ENCODE measurements at regions not wholly inside any gene's neighbourhood (a gene's known extent, or its start where the extent isn't known, plus 50 kb on each side); places are given as distances from the start of the nearest gene placed in this dataset.
"Not testable (repeated sequence)": the region's sequence is repeated elsewhere in the genome, so short reads cannot be mapped to it uniquely, and the experiment has no call there.

- H3K4me3 Mint-ChIP-seq: no peak overlapping the region
- DNase-seq: no peak
- no peaks in the 10 kb centered on the region for H3K4me1 Mint-ChIP-seq
- peaks cover 31% of the 10 kb centered on the region for H3K27me3 Mint-ChIP-seq
- no peaks in the 10 kb centered on the region for H3K36me3 Mint-ChIP-seq
- no peaks in the 10 kb centered on the region for H3K9me3 Mint-ChIP-seq
- H3K27ac Mint-ChIP-seq: no peak overlapping the region
These were observed 122.8 kb upstream of the PHACTR3 start for GRCh38 chr20:59481477-59482018.

- Mint-ChIP-seq H3K4me3 (no peak overlapping the region), H3K27me3 (peaks cover 31% of the 10 kb centered on the region), H3K36me3 (no peaks in the 10 kb centered on the region), H3K4me1 (no peaks in the 10 kb centered on the region), H3K9me3 (no peaks in the 10 kb centered on the region), H3K27ac (no peak overlapping the region)
- no peak for DNase-seq
These were observed 121.8 kb upstream of the PHACTR3 start for GRCh38 chr20:59482351-59483187.

GRCh38 chr20:59483481-59483880 is 120.9 kb upstream of the PHACTR3 start:
- no peak for DNase-seq
- H3K27ac Mint-ChIP-seq: no peak overlapping the region
- no peaks in the 10 kb centered on the region for H3K36me3 Mint-ChIP-seq
- peaks cover 31% of the 10 kb centered on the region for H3K27me3 Mint-ChIP-seq
- H3K4me3 Mint-ChIP-seq: no peak overlapping the region
- H3K4me1 Mint-ChIP-seq: no peaks in the 10 kb centered on the region
- no peaks in the 10 kb centered on the region for H3K9me3 Mint-ChIP-seq

- DNase-seq: no peak
- Mint-ChIP-seq H3K4me3 (no peak overlapping the region), H3K27ac (no peak overlapping the region), H3K27me3 (peaks cover 31% of the 10 kb centered on the region), H3K36me3 (no peaks in the 10 kb centered on the region), H3K9me3 (no peaks in the 10 kb centered on the region), H3K4me1 (no peaks in the 10 kb centered on the region)
These were observed 120.1 kb upstream of the PHACTR3 start for GRCh38 chr20:59484228-59484627.

- H3K4me1 Mint-ChIP-seq: no peaks in the 10 kb centered on the region
These were observed 118.5 kb upstream of the PHACTR3 start for GRCh38 chr20:59485576-59486454.

GRCh38 chr20:59488459-59488858 is 115.9 kb upstream of the PHACTR3 start:
- DNase-seq, H3K36me3 Mint-ChIP-seq, H3K4me3 Mint-ChIP-seq, H3K9me3 Mint-ChIP-seq, H3K27me3 Mint-ChIP-seq, H3K4me1 Mint-ChIP-seq, H3K27ac Mint-ChIP-seq: not testable (repeated sequence)

More at GRCh38 chr20:59485576-59486454, 118.5 kb upstream of the PHACTR3 start:
- no peak for DNase-seq
- H3K27me3 Mint-ChIP-seq: peaks cover 26% of the 10 kb centered on the region
- H3K27ac Mint-ChIP-seq: no peak overlapping the region
- H3K36me3 Mint-ChIP-seq: no peaks in the 10 kb centered on the region
- no peak overlapping the region for H3K4me3 Mint-ChIP-seq
- H3K9me3 Mint-ChIP-seq: no peaks in the 10 kb centered on the region

GRCh38 chr20:59490196-59491004 is 113.9 kb upstream of the PHACTR3 start:
- H3K4me1 Mint-ChIP-seq, H3K4me3 Mint-ChIP-seq: not testable (repeated sequence)

GRCh38 chr20:59491884-59492283 is 112.5 kb upstream of the PHACTR3 start:
- Mint-ChIP-seq H3K27me3 (peaks cover 10% of the 10 kb centered on the region), H3K27ac (no peak overlapping the region), H3K4me3 (no peak overlapping the region), H3K36me3 (no peaks in the 10 kb centered on the region), H3K9me3 (no peaks in the 10 kb centered on the region), H3K4me1 (no peaks in the 10 kb centered on the region)
- no peak for DNase-seq

More at GRCh38 chr20:59490196-59491004, 113.9 kb upstream of the PHACTR3 start:
- not testable (repeated sequence) for H3K36me3 Mint-ChIP-seq, DNase-seq, H3K9me3 Mint-ChIP-seq, H3K27me3 Mint-ChIP-seq, H3K27ac Mint-ChIP-seq

GRCh38 chr20:59493926-59494325 is 110.4 kb upstream of the PHACTR3 start:
- no peak for DNase-seq
- Mint-ChIP-seq H3K9me3 (no peaks in the 10 kb centered on the region), H3K36me3 (no peaks in the 10 kb centered on the region), H3K4me1 (no peaks in the 10 kb centered on the region), H3K4me3 (no peak overlapping the region), H3K27ac (no peak overlapping the region), H3K27me3 (peaks cover 18% of the 10 kb centered on the region)

GRCh38 chr20:59495166-59495565 is 109.2 kb upstream of the PHACTR3 start:
- H3K4me1 Mint-ChIP-seq: no peaks in the 10 kb centered on the region
- H3K9me3 Mint-ChIP-seq: peaks cover 6% of the 10 kb centered on the region
- no peak overlapping the region for H3K4me3 Mint-ChIP-seq
- peaks cover 26% of the 10 kb centered on the region for H3K27me3 Mint-ChIP-seq
- DNase-seq: no peak
- H3K27ac Mint-ChIP-seq: no peak overlapping the region
- H3K36me3 Mint-ChIP-seq: no peaks in the 10 kb centered on the region

GRCh38 chr20:59495894-59496510 is 108.3 kb upstream of the PHACTR3 start:
- Mint-ChIP-seq H3K27ac (no peak overlapping the region), H3K27me3 (peaks cover 26% of the 10 kb centered on the region), H3K36me3 (no peaks in the 10 kb centered on the region), H3K9me3 (peaks cover 6% of the 10 kb centered on the region), H3K4me1 (no peaks in the 10 kb centered on the region), H3K4me3 (no peak overlapping the region)
- peak; percentile 62 for DNase-seq

GRCh38 chr20:59498291-59498690 is 106.0 kb upstream of the PHACTR3 start:
- DNase-seq: no peak
- Mint-ChIP-seq H3K9me3 (peaks cover 6% of the 10 kb centered on the region), H3K36me3 (no peaks in the 10 kb centered on the region), H3K27ac (no peak overlapping the region), H3K4me1 (no peaks in the 10 kb centered on the region), H3K4me3 (no peak overlapping the region), H3K27me3 (peaks cover 31% of the 10 kb centered on the region)

GRCh38 chr20:59499863-59500262 is 104.5 kb upstream of the PHACTR3 start:
- DNase-seq: no peak
- Mint-ChIP-seq H3K27ac (no peak overlapping the region), H3K27me3 (peaks cover 31% of the 10 kb centered on the region), H3K4me3 (no peak overlapping the region), H3K36me3 (no peaks in the 10 kb centered on the region), H3K9me3 (peaks cover 6% of the 10 kb centered on the region), H3K4me1 (no peaks in the 10 kb centered on the region)

GRCh38 chr20:59508729-59509128 is 95.6 kb upstream of the PHACTR3 start:
- no peak overlapping the region for H3K27ac Mint-ChIP-seq
- no peaks in the 10 kb centered on the region for H3K36me3 Mint-ChIP-seq
- H3K27me3 Mint-ChIP-seq: peaks cover 10% of the 10 kb centered on the region
- H3K4me3 Mint-ChIP-seq: no peak overlapping the region
- no peak for DNase-seq
- no peaks in the 10 kb centered on the region for H3K4me1 Mint-ChIP-seq
- H3K9me3 Mint-ChIP-seq: no peaks in the 10 kb centered on the region
